ENCODE measurements at regions not wholly inside any gene's neighbourhood (a gene's known extent, or its start where the extent isn't known, plus 50 kb on each side); places are given as distances from the start of the nearest gene placed in this dataset.

GRCh38 chr3:34386309-34386708 is 587.9 kb downstream of the PDCD6IP start:
- Histone ChIP-seq H2AFZ (no peak overlapping the region), H3K27me3 (ENCODE audit: insufficient read depth, low read depth) (no peaks in the 10 kb centered on the region), H3K4me2 (no peak overlapping the region), H3K4me1 (replicated peaks; ENCODE audit: insufficient read depth) (no peaks in the 10 kb centered on the region), H3F3A (ENCODE audit: insufficient read depth, low read depth) (no peaks in the 10 kb centered on the region), H3K4me3 (no peak overlapping the region), H3K36me3 (ENCODE audit: low read depth) (no peaks in the 10 kb centered on the region), H3K9me3 (ENCODE audit: insufficient read depth, low read depth) (no peaks in the 10 kb centered on the region), H3K79me2 (ENCODE audit: low read depth) (no peaks in the 10 kb centered on the region), H4K20me1 (ENCODE audit: insufficient read depth) (no peaks in the 10 kb centered on the region), H3K27ac (no peak overlapping the region), H3K9me2 (ENCODE audit: insufficient read depth) (no peaks in the 10 kb centered on the region)
- no peak for DNase-seq
- TF ChIP-seq EZH2 (IDR thresholded peaks at IDR 0.05; ENCODE audit: low read depth) (no peak), CTCF (conservative IDR thresholded peaks at IDR 0.05) (no peak)
- ChIA-PET POLR2A (ENCODE audit: unreplicated experiment) (no interaction called here), CTCF (no interaction called here)
- intact Hi-C loops (cut with micrococcal nuclease; ENCODE audit: unreplicated experiment), result no loop called here
- BruUV-seq (replicated peaks), result no TSS peak

- TF ChIP-seq CTCF (conservative IDR thresholded peaks at IDR 0.05) (no peak), EZH2 (IDR thresholded peaks at IDR 0.05; ENCODE audit: low read depth) (no peak)
- no peaks in the 10 kb centered on the region for H3K4me1 ChIP-seq (replicated peaks; ENCODE audit: insufficient read depth)
- no peaks in the 10 kb centered on the region for H3K79me2 ChIP-seq (ENCODE audit: low read depth)
- H3K4me3 ChIP-seq, result no peak overlapping the region
- no peaks in the 10 kb centered on the region for H3K27me3 ChIP-seq (ENCODE audit: insufficient read depth, low read depth)
- H3K9me2 ChIP-seq (ENCODE audit: insufficient read depth), result no peaks in the 10 kb centered on the region
- no peak overlapping the region for H3K4me2 ChIP-seq
- DNase-seq, result no peak
- H3K9me3 ChIP-seq (ENCODE audit: insufficient read depth, low read depth), result no peaks in the 10 kb centered on the region
- no peaks in the 10 kb centered on the region for H3K36me3 ChIP-seq (ENCODE audit: low read depth)
- BruUV-seq (replicated peaks), result no TSS peak
- H3F3A ChIP-seq (ENCODE audit: insufficient read depth, low read depth), result no peaks in the 10 kb centered on the region
- H2AFZ ChIP-seq, result no peak overlapping the region
- H3K27ac ChIP-seq, result no peak overlapping the region
- H4K20me1 ChIP-seq (ENCODE audit: insufficient read depth), result no peaks in the 10 kb centered on the region
- POLR2A ChIA-PET (ENCODE audit: unreplicated experiment), result no interaction called here
- CTCF ChIA-PET, result no interaction called here
- intact Hi-C loops (cut with micrococcal nuclease; ENCODE audit: unreplicated experiment), result no loop called here
These were observed 589.6 kb downstream of the PDCD6IP start for GRCh38 chr3:34387826-34388564.

DNA sequence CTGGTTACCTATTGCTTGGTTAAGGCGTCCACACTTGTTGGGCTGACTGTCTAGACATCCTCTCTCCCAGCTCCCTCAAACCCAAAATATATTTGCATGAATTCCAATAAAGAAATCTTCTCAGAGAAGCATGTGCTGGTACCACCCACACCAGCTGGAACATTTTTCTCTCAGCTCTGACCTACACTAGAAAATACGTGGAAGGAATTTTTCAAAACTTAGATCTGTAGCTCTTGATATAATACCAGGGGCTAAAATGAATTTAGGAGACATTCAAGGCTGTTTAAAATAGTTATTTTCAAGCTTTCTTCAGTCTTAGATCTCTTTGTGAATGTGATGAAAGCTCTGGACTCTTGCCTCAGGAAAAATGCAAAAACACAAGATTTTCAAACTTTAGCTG is 590.4 kb downstream of the PDCD6IP start:
- no peak overlapping the region for H3K4me2 ChIP-seq
- H3K4me1 ChIP-seq (replicated peaks; ENCODE audit: insufficient read depth), result no peaks in the 10 kb centered on the region
- intact Hi-C loops (cut with micrococcal nuclease; ENCODE audit: unreplicated experiment), result no loop called here
- no peaks in the 10 kb centered on the region for H3F3A ChIP-seq (ENCODE audit: insufficient read depth, low read depth)
- no peak overlapping the region for H3K27ac ChIP-seq
- H2AFZ ChIP-seq, result no peak overlapping the region
- no peaks in the 10 kb centered on the region for H3K9me3 ChIP-seq (ENCODE audit: insufficient read depth, low read depth)
- CTCF ChIA-PET, result no interaction called here
- H3K27me3 ChIP-seq (ENCODE audit: insufficient read depth, low read depth), result no peaks in the 10 kb centered on the region
- no peak overlapping the region for H3K4me3 ChIP-seq
- no TSS peak for BruUV-seq (replicated peaks)
- H4K20me1 ChIP-seq (ENCODE audit: insufficient read depth), result no peaks in the 10 kb centered on the region
- TF ChIP-seq EZH2 (IDR thresholded peaks at IDR 0.05; ENCODE audit: low read depth) (no peak), CTCF (conservative IDR thresholded peaks at IDR 0.05) (no peak)
- no peaks in the 10 kb centered on the region for H3K9me2 ChIP-seq (ENCODE audit: insufficient read depth)
- H3K36me3 ChIP-seq (ENCODE audit: low read depth), result no peaks in the 10 kb centered on the region
- POLR2A ChIA-PET (ENCODE audit: unreplicated experiment), result no interaction called here
- H3K79me2 ChIP-seq (ENCODE audit: low read depth), result no peaks in the 10 kb centered on the region
- DNase-seq, result no peak
